HCT116 (cell line): ENCODE measurements at regions not wholly inside any gene's neighbourhood (a gene's known extent, or its start where the extent isn't known, plus 50 kb on each side); places are given as distances from the start of the nearest gene placed in this dataset.

Source experiments
- ATAC-seq: fragments of 200-7000 bp; cut with Tn5 transposase; 2 replicates; pipeline ENCODE4 v1.9.1; 2020; ENCODE audit warnings: mild to moderate bottlenecking, moderate library complexity
- BruUV-seq: library from RNA; stranded (reverse); fragments of 400-500 nt; replicated peaks from 2 replicates; lab custom pipeline; 2021; lab: Mats Ljungman, UMichigan
- CTCF ChIA-PET: fragments of 300-600 bp; sonication (Branson Sonifier 250); formaldehyde crosslinking; loops from one replicate; lab custom pipeline; 2021; ENCODE audit warnings: antibody characterized with exemption; lab: Charles Lee
- POLR2A ChIA-PET: fragments of 300-600, 350-600 bp; sonication (Branson Sonifier 250); formaldehyde crosslinking; loops from one replicate; lab custom pipeline; 2021; ENCODE audit warnings: antibody characterized with exemption; lab: Charles Lee
- RAD21 ChIA-PET, 2 experiments: fragments of 300-600 bp; sonication (Branson Sonifier 250); formaldehyde crosslinking; loops; one replicate each; lab custom pipeline; 2023; ENCODE audit warnings: low total read pairs in 2 of 2; ENCODE audit not compliant: uncharacterized antibody in 2 of 2, unreplicated experiment in 2 of 2, low non-redundant PET in 1 of 2; lab: Charles Lee
- DNase-seq: peaks from one replicate; pipeline ENCODE4 v3.0.0-alpha.2; 2010; ENCODE audit warnings: low read depth, low spot score
- H2AFZ ChIP-seq: fragments of 200-600 bp; shearing (Covaris generic), sonication (generic); 2 replicates; pipeline ENCODE4 v1.6.1; 2017; ENCODE audit warnings: low read depth, mixed run types, mixed read lengths, antibody characterized with exemption, low read length; ENCODE audit not compliant: poor library complexity, severe bottlenecking
- H3K27ac ChIP-seq: 2 replicates; pipeline ENCODE4 v1.5.1; 2012; ENCODE audit warnings: low read depth, low read length
- H3K27me3 ChIP-seq: fragments of 200-600 bp; sonication (generic); 2 replicates; pipeline ENCODE4 v1.6.1; 2016; ENCODE audit warnings: mixed run types, low read length, mixed read lengths; ENCODE audit not compliant: insufficient read depth
- H3K36me3 ChIP-seq, 2 experiments: fragments of 200-500 bp in 1 of 2; fragments of 200-600 bp in 1 of 2; sonication (Bioruptor generic) in 1 of 2; sonication (generic) in 1 of 2; 2 replicates each; pipeline versions ENCODE4 v1.5.1 to v1.6.1; 2014 to 2016; ENCODE audit warnings: low read length in 2 of 2, inconsistent platforms in 1 of 2, mixed read lengths in 1 of 2, mixed run types in 1 of 2; ENCODE audit not compliant: insufficient read depth in 2 of 2, control insufficient read depth in 1 of 2
- H3K4me1 ChIP-seq, 2 experiments: fragments of 200-600 bp in 1 of 2; sonication (generic) in 1 of 2; 2 replicates each; pipeline versions ENCODE4 v1.5.1 to v1.6.1; 2012 to 2017; ENCODE audit warnings: low read length in 2 of 2, inconsistent platforms in 1 of 2, mild to moderate bottlenecking in 1 of 2, mixed read lengths in 1 of 2, mixed run types in 1 of 2, moderate library complexity in 1 of 2; ENCODE audit not compliant: insufficient read depth in 2 of 2, control insufficient read depth in 1 of 2
- H3K4me2 ChIP-seq: fragments of 200-600 bp; sonication (generic); 2 replicates; pipeline ENCODE4 v1.6.1; 2017; ENCODE audit warnings: mixed run types, low read length, mixed read lengths
- H3K4me3 ChIP-seq, 2 experiments: fragments of 200-600 bp in 1 of 2; sonication (generic) in 1 of 2; replicated peaks in 1 of 2; 2 replicates each; pipeline ENCODE4 v1.5.1; 2011 to 2016; ENCODE audit warnings: low read length in 2 of 2, control low read depth in 1 of 2, low read depth in 1 of 2, mild to moderate bottlenecking in 1 of 2, mixed read lengths in 1 of 2, mixed run types in 1 of 2
- H3K79me2 ChIP-seq: fragments of 200-600 bp; sonication (generic); 2 replicates; pipeline ENCODE4 v1.6.1; 2017; ENCODE audit warnings: mild to moderate bottlenecking, mixed run types, low read length, moderate library complexity, mixed read lengths; ENCODE audit not compliant: insufficient read depth
- H3K9ac ChIP-seq: fragments of 200-600 bp; sonication (generic); 2 replicates; pipeline ENCODE4 v1.6.1; 2016; ENCODE audit warnings: low read length, mixed read lengths
- H3K9me2 ChIP-seq: fragments of 200-600 bp; sonication (generic), shearing (Covaris generic); 2 replicates; pipeline ENCODE4 v1.6.1; 2017; ENCODE audit warnings: mixed run types, mild to moderate bottlenecking, moderate library complexity; ENCODE audit not compliant: insufficient read depth
- H3K9me3 ChIP-seq, 2 experiments: fragments of 200-500 bp in 1 of 2; fragments of 200-600 bp in 1 of 2; sonication (Bioruptor generic) in 1 of 2; sonication (generic) in 1 of 2; 2 replicates each; pipeline ENCODE4 v1.6.1; 2014 to 2017; ENCODE audit warnings: low read length in 2 of 2, mixed read lengths in 2 of 2, inconsistent platforms in 1 of 2, low read depth in 1 of 2, mild to moderate bottlenecking in 1 of 2, mixed run types in 1 of 2, moderate library complexity in 1 of 2; ENCODE audit not compliant: control insufficient read depth in 1 of 2, insufficient read depth in 1 of 2
- H4K20me1 ChIP-seq: fragments of 200-600 bp; sonication (generic), shearing (Covaris generic); 2 replicates; pipeline ENCODE4 v1.6.1; 2017; ENCODE audit warnings: mixed run types, mild to moderate bottlenecking, moderate library complexity; ENCODE audit not compliant: insufficient read depth
- CBX3 ChIP-seq: IDR thresholded peaks from 2 replicates; pipeline ENCODE4 v1.6.1; 2012; ENCODE audit warnings: low read depth
- CEBPB ChIP-seq: IDR thresholded peaks from 2 replicates; pipeline ENCODE4 v1.6.1; 2012; ENCODE audit warnings: low read depth
- ELF1 ChIP-seq: IDR thresholded peaks from 2 replicates; pipeline ENCODE4 v1.6.1; 2012; ENCODE audit warnings: low read depth, borderline replicate concordance
- EZH2 ChIP-seq: fragments of 200-600 bp; sonication (generic); IDR thresholded peaks from 2 replicates; pipeline ENCODE4 v1.6.1; 2017; ENCODE audit warnings: antibody characterized with exemption, mixed run types
- EZH2phosphoT487 ChIP-seq: fragments of 200-600 bp; IDR thresholded peaks from 2 replicates; pipeline ENCODE4 v1.6.1; 2018; ENCODE audit warnings: antibody characterized with exemption, borderline replicate concordance
- FOSL1 ChIP-seq: IDR thresholded peaks from 2 replicates; pipeline ENCODE4 v1.6.1; 2012; ENCODE audit warnings: low read depth
- POLR2AphosphoS5 ChIP-seq: IDR thresholded peaks from 2 replicates; pipeline ENCODE4 v1.6.1; 2011; ENCODE audit warnings: mild to moderate bottlenecking, low read depth, low read length, moderate library complexity
- REST ChIP-seq: IDR thresholded peaks from 2 replicates; pipeline ENCODE4 v1.6.1; 2012; ENCODE audit warnings: low read depth
- SP1 ChIP-seq: IDR thresholded peaks from 2 replicates; pipeline ENCODE4 v1.6.1; 2012; ENCODE audit warnings: low read depth
- TCF7L2 ChIP-seq: IDR thresholded peaks from 2 replicates; pipeline ENCODE4 v1.7.0; 2011; ENCODE audit warnings: borderline replicate concordance, inconsistent platforms; ENCODE audit not compliant: insufficient read depth, insufficient read length; ENCODE audit errors: extremely low read depth
- YY1 ChIP-seq: IDR thresholded peaks from 2 replicates; pipeline ENCODE4 v1.6.1; 2011; ENCODE audit warnings: low read length, low read depth, moderate library complexity, mild to moderate bottlenecking; ENCODE audit not compliant: insufficient replicate concordance; ENCODE audit errors: extremely low read depth
- ZBTB33 ChIP-seq: IDR thresholded peaks from 2 replicates; pipeline ENCODE4 v1.6.1; 2011; ENCODE audit warnings: mild to moderate bottlenecking, low read length, moderate library complexity; ENCODE audit not compliant: insufficient replicate concordance; ENCODE audit errors: extremely low read depth
- ZFX ChIP-seq: fragments of 450-650 bp; IDR thresholded peaks from 2 replicates; pipeline ENCODE4 v1.6.1; 2017
- ZNF274 ChIP-seq: fragments of 200-500 bp; sonication (Bioruptor generic); IDR thresholded peaks from 2 replicates; pipeline ENCODE4 v1.6.1; 2014; ENCODE audit warnings: mild to moderate bottlenecking, low read depth, low read length, inconsistent platforms
- intact Hi-C: fragments of 100-400 bp; cut with micrococcal nuclease; formaldehyde crosslinking; loops from 2 replicates; pipeline ENCODE4 v1.10.0; 2022

- no peak overlapping the region for H3K9ac ChIP-seq
- no peaks in the 10 kb centered on the region for H3K27me3 ChIP-seq
- CTCF ChIA-PET = no interaction called here
- no peaks in the 10 kb centered on the region for H3K9me3 ChIP-seq
- H4K20me1 ChIP-seq = no peaks in the 10 kb centered on the region
- H3K4me1 ChIP-seq = no peaks in the 10 kb centered on the region
- DNase-seq = no peak
- no peak overlapping the region for H3K4me3 ChIP-seq
- H3K79me2 ChIP-seq = no peaks in the 10 kb centered on the region
- no TSS peak for BruUV-seq
- no peaks in the 10 kb centered on the region for H3K9me2 ChIP-seq
- TF ChIP-seq YY1 (no peak), ELF1 (no peak), CBX3 (no peak), FOSL1 (no peak), ZFX (no peak), POLR2AphosphoS5 (no peak), EZH2phosphoT487 (no peak), SP1 (no peak), ZNF274 (no peak), CEBPB (no peak), EZH2 (no peak), TCF7L2 (no peak), REST (no peak), ZBTB33 (no peak)
- RAD21 ChIA-PET = no interaction called here
- no peak overlapping the region for H3K4me2 ChIP-seq
- no peak overlapping the region for H3K27ac ChIP-seq
- ATAC-seq = no peak
- no peak overlapping the region for H2AFZ ChIP-seq
- no peaks in the 10 kb centered on the region for H3K36me3 ChIP-seq
- POLR2A ChIA-PET = no interaction called here
- intact Hi-C loops = no loop called here
Measured at GRCh38 chr20:43836790-43837189, 77.9 kb upstream of the TOX2 start.
